ENCODE measurements at regions not wholly inside any gene's neighbourhood (a gene's known extent, or its start where the extent isn't known, plus 50 kb on each side); places are given as distances from the start of the nearest gene placed in this dataset.

DNA sequence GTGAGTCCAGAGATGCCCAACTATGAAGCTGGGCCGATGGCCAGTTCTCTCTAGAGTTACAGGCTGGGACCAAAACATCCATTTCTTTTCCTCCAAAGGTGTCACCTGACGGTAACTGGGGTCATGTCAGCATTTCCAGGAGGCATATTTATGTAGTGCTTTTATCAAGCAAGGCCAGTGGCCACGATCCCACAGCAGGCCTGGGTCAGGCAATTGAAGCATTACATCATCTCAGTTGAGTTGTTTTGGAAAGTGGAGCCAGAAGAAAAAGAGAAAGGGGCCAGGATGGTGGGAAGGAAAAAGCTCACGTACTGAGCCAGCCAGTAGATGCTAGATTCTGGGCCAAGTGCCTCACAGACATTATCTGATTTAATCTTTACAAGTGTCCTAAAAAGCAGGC, 73.9 kb upstream of the BRINP1 start:
- intact Hi-C loops (cut with DNase I; ENCODE audit: low total_unique reads) = no loop called here
- DNase-seq = no peak
- Histone ChIP-seq H3K9me3 (no peaks in the 10 kb centered on the region), H3K36me3 (no peaks in the 10 kb centered on the region), H3K27me3 (replicated peaks in 1 of 7) (peaks cover 0 to 9% (median 0%) of the 10 kb centered on the region in 7 donors), H3K27ac (no peak overlapping the region), H3K4me1 (no peaks in the 10 kb centered on the region), H3K4me3 (no peak overlapping the region)
- TF ChIP-seq POLR2AphosphoS5 (IDR thresholded peaks at IDR 0.05) (no peak), POLR2A (IDR thresholded peaks at IDR 0.05) (no peak)
- TF ChIP-seq, protein P1, sequence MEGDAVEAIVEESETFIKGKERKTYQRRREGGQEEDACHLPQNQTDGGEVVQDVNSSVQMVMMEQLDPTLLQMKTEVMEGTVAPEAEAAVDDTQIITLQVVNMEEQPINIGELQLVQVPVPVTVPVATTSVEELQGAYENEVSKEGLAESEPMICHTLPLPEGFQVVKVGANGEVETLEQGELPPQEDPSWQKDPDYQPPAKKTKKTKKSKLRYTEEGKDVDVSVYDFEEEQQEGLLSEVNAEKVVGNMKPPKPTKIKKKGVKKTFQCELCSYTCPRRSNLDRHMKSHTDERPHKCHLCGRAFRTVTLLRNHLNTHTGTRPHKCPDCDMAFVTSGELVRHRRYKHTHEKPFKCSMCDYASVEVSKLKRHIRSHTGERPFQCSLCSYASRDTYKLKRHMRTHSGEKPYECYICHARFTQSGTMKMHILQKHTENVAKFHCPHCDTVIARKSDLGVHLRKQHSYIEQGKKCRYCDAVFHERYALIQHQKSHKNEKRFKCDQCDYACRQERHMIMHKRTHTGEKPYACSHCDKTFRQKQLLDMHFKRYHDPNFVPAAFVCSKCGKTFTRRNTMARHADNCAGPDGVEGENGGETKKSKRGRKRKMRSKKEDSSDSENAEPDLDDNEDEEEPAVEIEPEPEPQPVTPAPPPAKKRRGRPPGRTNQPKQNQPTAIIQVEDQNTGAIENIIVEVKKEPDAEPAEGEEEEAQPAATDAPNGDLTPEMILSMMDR (IDR thresholded peaks at IDR 0.05 in 8 of 11, conservative IDR thresholded peaks at IDR 0.05 in 3 of 11) = no peak
- 36 to 56% (median 51%) methylated on average over 4 of the region's 4 CpGs for WGBS, 5 donors

DNA sequence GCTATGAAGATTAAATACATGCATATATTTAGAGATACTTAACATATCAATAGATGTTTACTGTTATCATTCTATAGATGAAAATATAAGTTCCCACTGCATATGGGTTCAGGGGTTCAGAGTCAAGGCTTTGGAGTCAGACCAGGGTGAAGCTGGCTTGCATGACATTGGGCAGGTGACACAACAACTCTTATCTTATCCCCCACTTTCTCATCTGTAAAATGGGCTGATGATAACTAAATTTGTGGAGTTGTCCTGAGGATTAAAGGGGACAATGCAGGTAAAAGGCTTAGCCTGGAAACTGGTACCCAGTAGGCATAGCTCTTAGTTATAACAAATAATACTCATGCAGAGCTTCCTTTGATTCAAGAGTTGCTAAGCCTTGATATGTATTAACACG, 72.6 kb upstream of the BRINP1 start:
- Histone ChIP-seq H3K27ac (no peak overlapping the region), H3K9me3 (no peaks in the 10 kb centered on the region), H3K4me3 (no peak overlapping the region), H3K27me3 (replicated peaks in 1 of 7) (peaks cover 0 to 9% (median 0%) of the 10 kb centered on the region in 7 donors), H3K36me3 (no peaks in the 10 kb centered on the region), H3K4me1 (no peaks in the 10 kb centered on the region)
- 64 to 76% (median 70%) methylated on average over 1 of the region's 1 CpG for WGBS, 5 donors
- TF ChIP-seq, protein P1 (IDR thresholded peaks at IDR 0.05 in 8 of 11, conservative IDR thresholded peaks at IDR 0.05 in 3 of 11) = no peak
- TF ChIP-seq POLR2AphosphoS5 (IDR thresholded peaks at IDR 0.05) (no peak), POLR2A (IDR thresholded peaks at IDR 0.05) (no peak)
- intact Hi-C loops (cut with DNase I; ENCODE audit: low total_unique reads) = no loop called here
- DNase-seq = no peak

DNA sequence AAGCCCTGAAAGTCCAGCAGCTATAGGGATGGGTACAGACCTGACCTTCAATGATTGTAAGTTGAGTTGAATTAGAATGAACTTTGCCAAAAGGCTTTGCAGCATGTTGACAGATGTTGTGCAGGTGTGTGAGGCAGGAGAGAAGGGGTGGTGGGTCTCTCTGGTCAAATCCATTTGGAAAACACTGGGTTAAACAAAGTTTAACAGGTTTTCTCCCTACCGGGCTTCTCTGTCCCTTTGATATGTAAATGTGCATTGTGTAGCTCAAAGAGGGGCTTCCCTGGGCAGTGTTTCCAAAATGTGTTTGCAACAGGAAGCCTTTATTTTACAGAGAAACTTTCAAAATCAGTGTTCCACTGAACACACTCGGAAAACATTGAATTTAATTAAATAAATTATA, 72.1 kb upstream of the BRINP1 start:
- Histone ChIP-seq H3K9me3 (no peaks in the 10 kb centered on the region), H3K4me1 (no peaks in the 10 kb centered on the region), H3K27ac (no peak overlapping the region), H3K27me3 (replicated peaks in 1 of 7) (peaks cover 0 to 9% (median 0%) of the 10 kb centered on the region in 7 donors), H3K36me3 (no peaks in the 10 kb centered on the region), H3K4me3 (no peak overlapping the region)
- no peak for TF ChIP-seq POLR2A (IDR thresholded peaks at IDR 0.05)
- TF ChIP-seq, protein P1 (IDR thresholded peaks at IDR 0.05 in 8 of 11, conservative IDR thresholded peaks at IDR 0.05 in 3 of 11) = no peak
- TF ChIP-seq POLR2AphosphoS5 (IDR thresholded peaks at IDR 0.05) = no peak
- WGBS, 5 donors = 30 to 41% (median 33%) methylated on average over 2 of the region's 2 CpGs
- DNase-seq = no peak
- intact Hi-C loops (cut with DNase I; ENCODE audit: low total_unique reads) = no loop called here

DNA sequence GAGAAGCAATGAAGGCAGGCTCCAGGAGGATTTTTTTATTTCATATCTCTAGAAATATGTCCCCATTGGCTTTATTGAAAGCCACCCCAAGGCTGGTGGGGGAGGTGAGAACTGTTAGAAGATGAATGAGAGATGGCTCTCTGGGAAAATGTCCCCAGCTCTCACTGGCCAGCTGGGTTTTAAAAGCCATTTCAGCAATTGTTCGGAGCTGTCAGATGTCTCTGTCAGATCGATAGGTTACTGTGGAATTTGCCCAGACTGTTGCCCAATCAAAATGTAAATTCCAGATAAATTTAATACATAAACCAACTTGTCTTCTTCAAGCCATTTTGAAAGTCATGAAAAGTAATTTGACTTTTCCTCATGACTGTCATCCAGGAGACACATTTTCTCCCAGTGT, 67.0 kb upstream of the BRINP1 start:
- no peaks in the 10 kb centered on the region for H3K9me3 ChIP-seq
- no peaks in the 10 kb centered on the region for H3K4me1 ChIP-seq
- WGBS, 5 donors = 79 to 95% (median 85%) methylated on average over 2 of the region's 2 CpGs
- TF ChIP-seq POLR2AphosphoS5 (IDR thresholded peaks at IDR 0.05) = no peak
- no peak for TF ChIP-seq POLR2A (IDR thresholded peaks at IDR 0.05)
- TF ChIP-seq, protein P1 (IDR thresholded peaks at IDR 0.05 in 8 of 11, conservative IDR thresholded peaks at IDR 0.05 in 3 of 11) = no peak
- no peak overlapping the region for H3K4me3 ChIP-seq
- H3K36me3 ChIP-seq = no peaks in the 10 kb centered on the region
- H3K27ac ChIP-seq = no peak overlapping the region
- intact Hi-C loops (cut with DNase I; ENCODE audit: low total_unique reads) = no loop called here
- H3K27me3 ChIP-seq (replicated peaks in 1 of 7) = peaks cover 0 to 6% (median 0%) of the 10 kb centered on the region in 7 donors
- no peak for DNase-seq

Data from spleen (tissue), 11 donors.